Skeletal muscle cell (primary cell): ENCODE measurements at regions not wholly inside any gene's neighbourhood (a gene's known extent, or its start where the extent isn't known, plus 50 kb on each side); places are given as distances from the start of the nearest gene placed in this dataset.

ENCODE experiments used
- DNase-seq: peaks from one replicate; pipeline ENCODE4 v3.0.0-alpha.2; 2010; ENCODE audit warnings: low read depth
- H3K4me3 ChIP-seq: 2 replicates; pipeline ENCODE4 v1.5.1; 2011; ENCODE audit warnings: low read depth, mild to moderate bottlenecking, control low read depth, low read length, moderate library complexity

DNA sequence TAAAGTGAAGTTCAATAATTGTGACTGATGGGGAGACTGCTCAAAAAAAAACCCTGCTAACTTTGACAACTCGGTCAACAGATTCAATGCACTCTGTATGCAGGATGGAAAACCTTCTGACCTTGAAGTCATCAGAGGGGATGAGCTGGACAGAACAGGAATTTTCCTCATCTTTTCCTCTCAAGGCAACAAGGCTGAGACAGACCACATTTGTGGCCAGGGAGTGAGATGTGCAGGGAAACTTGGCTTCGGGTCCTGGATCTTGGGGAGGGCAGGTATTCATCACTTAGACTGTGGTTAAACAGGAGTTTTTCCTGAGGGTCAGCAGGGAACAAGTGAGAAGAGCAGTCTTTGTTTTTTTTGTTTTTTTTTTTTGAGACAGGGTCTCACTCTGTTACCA is 100.6 kb downstream of the BAMBI start:
- no peak overlapping the region for H3K4me3 ChIP-seq
- DNase-seq = no peak

DNA sequence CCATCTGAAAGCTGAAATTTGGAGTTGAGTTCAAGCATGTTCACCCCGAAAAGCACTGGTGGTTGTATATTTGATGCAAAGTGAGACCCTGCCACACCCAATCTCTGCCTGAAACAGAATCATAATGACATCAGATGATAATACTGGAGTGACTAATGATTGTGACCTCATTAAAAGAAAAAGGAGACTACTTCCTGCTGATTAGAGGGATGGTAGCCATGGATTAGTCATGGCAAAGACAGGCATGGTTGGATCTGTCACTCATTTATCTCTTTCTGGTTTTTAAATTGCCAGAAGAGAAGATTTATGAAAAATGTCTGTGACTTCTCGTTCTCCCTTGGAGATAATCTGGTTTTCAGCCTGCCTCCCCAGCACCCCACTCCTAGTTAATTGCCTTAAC is 101.2 kb downstream of the BAMBI start:
- no peak for DNase-seq
- H3K4me3 ChIP-seq = no peak overlapping the region

- no peak for DNase-seq
- no peak overlapping the region for H3K4me3 ChIP-seq
These were observed 104.0 kb downstream of the BAMBI start for GRCh38 chr10:28781296-28781695.

- no peak overlapping the region for H3K4me3 ChIP-seq
- DNase-seq = no peak
These were observed 105.8 kb downstream of the BAMBI start for GRCh38 chr10:28783087-28783486.

- DNase-seq = no peak
- no peak overlapping the region for H3K4me3 ChIP-seq
These were observed 107.7 kb downstream of the BAMBI start for GRCh38 chr10:28785018-28785417.

DNA sequence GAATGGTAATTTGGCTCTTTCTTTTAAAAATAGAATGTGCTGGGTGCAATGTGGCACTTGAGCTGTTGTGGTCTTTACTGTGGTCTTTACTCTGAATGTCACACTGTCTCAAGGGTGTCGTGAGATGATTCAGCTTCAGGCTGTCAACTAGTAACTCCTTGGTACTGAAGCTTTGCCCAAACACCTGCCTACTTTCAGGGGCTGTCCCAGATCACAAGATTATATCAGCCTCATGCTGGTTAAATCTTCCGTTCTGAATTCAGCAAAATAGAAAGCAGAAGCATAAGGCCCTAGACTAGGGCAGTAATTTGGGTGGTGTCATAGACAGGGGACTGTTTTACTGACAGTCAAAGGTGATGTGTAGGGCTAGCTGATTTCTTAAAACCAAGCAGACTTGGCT is 110.9 kb downstream of the BAMBI start:
- H3K4me3 ChIP-seq = no peak overlapping the region
- no peak for DNase-seq

DNA sequence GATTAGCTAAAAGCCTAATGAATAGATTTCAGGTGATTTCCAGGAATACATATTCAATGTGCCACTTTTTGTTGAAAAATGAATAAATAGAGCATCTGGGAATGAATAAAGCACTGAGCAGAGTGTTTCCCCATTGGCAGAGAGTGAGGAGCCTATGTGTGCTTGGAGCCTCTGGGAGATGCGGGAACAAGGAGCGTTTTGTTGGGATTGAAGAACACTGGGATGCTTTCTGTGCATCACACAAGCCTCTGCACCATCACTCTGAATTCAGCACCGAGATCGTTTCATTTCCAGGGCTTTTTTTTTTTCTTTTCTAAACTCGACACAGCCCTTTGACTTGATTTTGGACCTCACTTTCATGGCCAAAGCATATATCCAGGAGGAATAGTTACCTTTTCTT is 111.4 kb downstream of the BAMBI start:
- no peak overlapping the region for H3K4me3 ChIP-seq
- no peak for DNase-seq

DNA sequence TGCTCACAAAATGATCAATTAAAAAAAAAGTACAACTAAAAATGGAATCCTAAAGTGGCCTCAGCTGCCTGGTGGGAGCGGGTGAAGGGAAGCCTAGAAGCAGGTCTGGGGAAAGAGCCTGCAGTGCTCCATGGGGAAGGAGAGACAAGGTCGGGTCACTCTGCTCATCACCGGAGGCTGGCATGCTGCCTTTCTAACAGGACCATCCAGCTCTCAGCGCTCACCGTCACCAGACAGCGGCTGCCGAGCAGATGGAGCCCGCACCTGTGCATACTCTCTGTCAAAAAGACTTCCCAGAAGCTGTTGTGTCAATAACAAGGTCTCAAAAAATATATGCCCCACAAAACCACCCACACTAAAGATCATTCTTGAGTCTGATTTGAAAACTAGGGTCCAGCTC is 112.8 kb downstream of the BAMBI start:
- no peak overlapping the region for H3K4me3 ChIP-seq
- DNase-seq = no peak

- DNase-seq = no peak
- H3K4me3 ChIP-seq = no peak overlapping the region
These were observed 116.2 kb downstream of the BAMBI start for GRCh38 chr10:28793482-28793881.

DNA sequence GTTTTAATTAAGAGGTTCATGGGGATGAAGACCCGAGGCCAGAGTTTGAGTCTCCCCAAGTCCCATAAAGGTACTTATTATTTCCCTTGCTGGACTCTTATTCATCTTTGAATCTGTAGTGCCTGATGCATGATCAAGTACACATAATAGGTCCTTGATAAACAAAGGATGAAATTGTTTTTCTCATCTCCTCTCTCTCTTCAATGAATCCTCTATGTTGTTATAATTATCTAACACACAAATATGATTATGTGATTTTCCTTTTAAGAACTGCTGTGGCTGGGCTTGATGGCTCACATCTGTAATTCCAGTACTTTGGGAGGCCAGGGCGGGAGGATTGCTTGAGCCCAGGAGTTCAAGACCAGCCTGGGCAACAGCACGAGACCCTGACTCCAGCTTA is 117.7 kb downstream of the BAMBI start:
- DNase-seq = no peak
- no peak overlapping the region for H3K4me3 ChIP-seq

- DNase-seq = no peak
These were observed 119.5 kb downstream of the BAMBI start for GRCh38 chr10:28796606-28797512.

GRCh38 chr10:28797904-28798371 is 120.6 kb downstream of the BAMBI start:
- DNase-seq = no peak
- H3K4me3 ChIP-seq = no peak overlapping the region

More at GRCh38 chr10:28796606-28797512, 119.5 kb downstream of the BAMBI start:
- no peak overlapping the region for H3K4me3 ChIP-seq

GRCh38 chr10:28798428-28798955 is 121.2 kb downstream of the BAMBI start:
- DNase-seq = no peak
- no peak overlapping the region for H3K4me3 ChIP-seq

DNA sequence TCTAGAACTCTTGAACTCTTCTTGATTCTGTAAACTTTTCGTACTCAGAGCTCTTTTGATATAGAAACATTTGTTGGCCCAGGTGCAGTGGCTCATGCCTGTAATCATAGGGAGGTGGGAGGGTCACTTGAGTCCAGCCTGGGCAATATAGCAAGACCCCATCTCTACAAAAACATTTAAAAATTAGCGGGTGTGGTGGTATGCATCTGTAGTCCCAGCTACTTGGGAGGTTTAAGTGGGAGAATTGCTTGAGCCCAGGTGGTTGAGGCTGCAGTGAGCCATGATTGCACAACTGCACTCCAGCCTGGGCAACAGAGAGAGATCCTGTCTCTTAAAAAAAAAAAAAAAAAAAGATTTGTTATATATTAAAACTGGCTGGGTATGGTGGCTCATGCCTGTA is 121.6 kb downstream of the BAMBI start:
- no peak overlapping the region for H3K4me3 ChIP-seq
- DNase-seq = no peak

DNA sequence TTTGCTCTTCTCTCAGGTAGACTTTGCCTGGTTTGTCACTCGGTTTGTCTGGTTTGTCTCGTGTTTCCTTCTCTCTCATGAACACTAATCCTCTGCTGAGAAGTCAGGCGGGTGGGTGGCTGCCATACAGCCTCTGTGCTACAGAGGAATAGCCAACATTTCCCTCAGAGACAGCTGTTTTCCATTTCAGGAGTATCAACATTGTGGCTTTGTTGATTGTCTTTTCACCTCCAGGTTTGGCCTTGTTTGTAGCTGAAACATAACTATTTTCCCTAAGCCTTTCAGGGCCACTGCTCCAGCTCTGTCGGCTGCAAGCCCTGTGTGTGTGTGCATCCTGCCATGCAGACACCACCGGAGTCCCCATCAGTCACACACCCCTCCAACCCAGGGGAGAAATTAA is 122.8 kb downstream of the BAMBI start:
- H3K4me3 ChIP-seq = no peak overlapping the region
- no peak for DNase-seq

- no peak overlapping the region for H3K4me3 ChIP-seq
- no peak for DNase-seq
These were observed 123.9 kb downstream of the BAMBI start for GRCh38 chr10:28801247-28801646.

GRCh38 chr10:28801869-28802268 is 124.5 kb downstream of the BAMBI start:
- no peak overlapping the region for H3K4me3 ChIP-seq

GRCh38 chr10:28805390-28805789 is 128.1 kb downstream of the BAMBI start:
- no peak for DNase-seq
- no peak overlapping the region for H3K4me3 ChIP-seq

More at GRCh38 chr10:28801869-28802268, 124.5 kb downstream of the BAMBI start:
- no peak for DNase-seq

- no peak for DNase-seq
- H3K4me3 ChIP-seq = no peak overlapping the region
These were observed 129.2 kb downstream of the BAMBI start for GRCh38 chr10:28806488-28806941.

- no peak for DNase-seq
- H3K4me3 ChIP-seq = no peak overlapping the region
These were observed 129.8 kb downstream of the BAMBI start for GRCh38 chr10:28806951-28807759.
